Left lung (tissue), 4 donors: ENCODE measurements at regions not wholly inside any gene's neighbourhood (a gene's known extent, or its start where the extent isn't known, plus 50 kb on each side); places are given as distances from the start of the nearest gene placed in this dataset.
A peak's percentile ranks its signal among the peaks of the same experiment; 100 is the strongest.

ENCODE experiments used
- ATAC-seq: fragments of 200-7000 bp; cut with Tn5 transposase; one replicate; pipeline ENCODE4 v1.9.1; 2020; ENCODE audit warnings: moderate library complexity
- DNase-seq, 4 donors: peaks; one replicate each; pipeline ENCODE4 v3.0.0-alpha.2; 2013 to 2020
- H3K27ac ChIP-seq, 2 donors: fragments of 200-600 bp; sonication (generic) in 1 of 2; one replicate each; pipeline versions ENCODE4 v1.5.0 to v1.8.0; 2020 to 2021
- H3K27me3 ChIP-seq, 2 donors: fragments of 200-600 bp; sonication (generic) in 1 of 2; one replicate each; pipeline versions ENCODE4 v1.5.0 to v1.8.0; 2020 to 2021
- H3K36me3 ChIP-seq, 2 donors: fragments of 200-600 bp; sonication (generic) in 1 of 2; one replicate each; pipeline versions ENCODE4 v1.5.0 to v1.8.0; 2020 to 2021
- H3K4me1 ChIP-seq, 2 donors: fragments of 200-600 bp; one replicate each; pipeline ENCODE4 v1.8.0; 2021
- H3K4me3 ChIP-seq, 2 donors: fragments of 200-600 bp; sonication (generic) in 1 of 2; one replicate each; pipeline versions ENCODE4 v1.5.0 to v1.8.0; 2020 to 2021; ENCODE audit warnings: mild to moderate bottlenecking in 1 of 2
- H3K9me3 ChIP-seq, 2 donors: fragments of 200-600 bp; sonication (generic) in 1 of 2; one replicate each; pipeline versions ENCODE4 v1.5.0 to v1.8.0; 2020 to 2021
- intact Hi-C, 2 donors: fragments of 100-400 bp; cut with DNase I; formaldehyde crosslinking; loops; one replicate each; pipeline versions ENCODE4 v1.11.2 to v1.14.2; 2022
- TF ChIP-seq, protein P1 (sequence below), 2 donors: fragments of 200-600 bp; sonication (generic) in 1 of 2; IDR thresholded peaks; one replicate each; pipeline versions ENCODE4 v1.5.0 to v1.8.0; 2021; ENCODE audit warnings: antibody characterized with exemption in 2 of 2
- donor health status: DM: no; HTN: yes; CAD: no.
- donor health status: DM: no; HTN: no; CAD: no.

DNA sequence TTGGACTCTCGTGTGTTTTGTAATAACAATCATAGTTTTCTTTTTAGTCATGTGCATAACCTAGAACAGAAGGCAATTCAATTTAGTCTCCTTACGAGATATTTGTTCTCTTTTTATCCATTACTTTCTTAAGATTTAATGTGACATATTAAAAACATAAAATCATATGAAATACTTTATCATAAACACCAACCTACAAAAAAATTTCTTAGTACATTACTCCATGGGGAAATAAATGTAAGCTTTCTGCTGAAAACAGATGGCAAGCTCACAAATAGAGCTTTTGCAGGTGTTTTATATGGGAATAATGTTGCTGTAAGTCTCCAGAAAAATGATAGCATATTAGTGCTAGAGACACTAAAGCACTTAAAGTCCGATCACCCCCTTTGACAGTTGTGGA is 1035.2 kb upstream of the ARRDC3 start:
- TF ChIP-seq, protein P1, sequence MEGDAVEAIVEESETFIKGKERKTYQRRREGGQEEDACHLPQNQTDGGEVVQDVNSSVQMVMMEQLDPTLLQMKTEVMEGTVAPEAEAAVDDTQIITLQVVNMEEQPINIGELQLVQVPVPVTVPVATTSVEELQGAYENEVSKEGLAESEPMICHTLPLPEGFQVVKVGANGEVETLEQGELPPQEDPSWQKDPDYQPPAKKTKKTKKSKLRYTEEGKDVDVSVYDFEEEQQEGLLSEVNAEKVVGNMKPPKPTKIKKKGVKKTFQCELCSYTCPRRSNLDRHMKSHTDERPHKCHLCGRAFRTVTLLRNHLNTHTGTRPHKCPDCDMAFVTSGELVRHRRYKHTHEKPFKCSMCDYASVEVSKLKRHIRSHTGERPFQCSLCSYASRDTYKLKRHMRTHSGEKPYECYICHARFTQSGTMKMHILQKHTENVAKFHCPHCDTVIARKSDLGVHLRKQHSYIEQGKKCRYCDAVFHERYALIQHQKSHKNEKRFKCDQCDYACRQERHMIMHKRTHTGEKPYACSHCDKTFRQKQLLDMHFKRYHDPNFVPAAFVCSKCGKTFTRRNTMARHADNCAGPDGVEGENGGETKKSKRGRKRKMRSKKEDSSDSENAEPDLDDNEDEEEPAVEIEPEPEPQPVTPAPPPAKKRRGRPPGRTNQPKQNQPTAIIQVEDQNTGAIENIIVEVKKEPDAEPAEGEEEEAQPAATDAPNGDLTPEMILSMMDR (IDR thresholded peaks at IDR 0.05): no peak
- H3K9me3 ChIP-seq: peaks cover 0 to 30% of the 10 kb centered on the region in 2 donors
- H3K36me3 ChIP-seq: no peaks in the 10 kb centered on the region
- intact Hi-C loops: no loop called here
- DNase-seq (no peak), ATAC-seq (no peak)
- H3K4me3 ChIP-seq: no peak overlapping the region
- H3K4me1 ChIP-seq: no peaks in the 10 kb centered on the region
- no peaks in the 10 kb centered on the region for H3K27me3 ChIP-seq
- H3K27ac ChIP-seq: no peak overlapping the region

DNA sequence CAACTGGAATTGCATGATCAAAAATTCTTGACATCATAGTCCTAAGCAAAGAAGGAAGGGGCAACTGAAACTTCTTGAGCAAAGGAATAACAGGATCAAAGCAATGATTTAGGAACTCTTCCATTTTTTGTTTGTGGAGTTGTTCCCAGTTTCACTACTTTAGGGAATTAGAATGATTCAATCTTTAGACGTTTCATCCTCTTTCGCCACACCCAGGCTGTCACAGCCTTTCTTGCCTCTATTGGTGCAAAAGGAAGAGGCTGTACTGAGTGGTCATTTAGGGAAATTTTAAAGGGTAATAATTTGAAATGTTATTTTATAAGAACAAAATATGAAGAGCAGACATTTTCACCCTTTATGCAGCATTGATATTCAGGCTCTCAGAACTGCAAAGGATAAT is 1026.0 kb upstream of the ARRDC3 start:
- TF ChIP-seq, protein P1 (IDR thresholded peaks at IDR 0.05): no peak
- H3K4me1 ChIP-seq: no peaks in the 10 kb centered on the region
- H3K4me3 ChIP-seq: no peak overlapping the region
- no peaks in the 10 kb centered on the region for H3K9me3 ChIP-seq
- H3K36me3 ChIP-seq: no peaks in the 10 kb centered on the region
- H3K27me3 ChIP-seq: no peaks in the 10 kb centered on the region
- no peak for ATAC-seq
- intact Hi-C loops: no loop called here
- H3K27ac ChIP-seq: no peak overlapping the region
- no peak for DNase-seq

DNA sequence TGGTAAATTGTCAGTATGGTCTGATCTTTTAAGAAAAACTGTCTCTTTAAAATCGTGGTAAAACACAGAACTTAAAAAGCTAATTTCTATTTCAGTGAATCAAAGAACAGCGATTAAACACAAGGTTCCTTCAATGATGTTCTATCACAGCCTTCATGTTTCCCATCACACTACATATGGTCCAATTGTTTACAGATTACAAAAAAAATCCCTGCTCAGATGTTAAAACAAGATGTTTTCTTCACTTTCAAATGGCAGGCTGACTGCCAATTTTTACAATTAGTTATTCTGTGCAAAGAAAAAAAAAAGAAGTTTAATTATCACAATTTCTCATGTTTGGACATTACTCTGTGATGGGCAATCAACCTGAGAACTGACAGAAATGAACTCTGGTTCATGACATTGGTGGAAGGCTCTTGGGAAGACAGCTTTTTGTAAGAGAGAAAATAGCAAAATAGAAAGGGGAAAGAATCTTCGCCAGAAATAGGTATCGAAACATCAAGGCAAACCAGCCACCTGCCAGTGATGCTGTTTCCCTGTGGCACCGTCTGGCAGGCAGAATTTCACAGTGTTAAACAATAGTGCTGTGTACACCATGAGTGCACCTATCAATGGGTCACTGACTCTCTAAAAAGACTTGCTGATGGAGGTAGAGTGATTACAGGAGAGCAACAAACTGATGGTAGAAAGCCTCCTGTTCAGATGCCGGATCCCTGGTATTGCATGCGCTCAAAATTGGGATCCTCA is 1020.0 kb upstream of the ARRDC3 start:
- ATAC-seq (no peak), DNase-seq (no peak)
- intact Hi-C loops: no loop called here
- TF ChIP-seq, protein P1 (IDR thresholded peaks at IDR 0.05): no peak
- H3K4me1 ChIP-seq: no peaks in the 10 kb centered on the region
- no peaks in the 10 kb centered on the region for H3K27me3 ChIP-seq
- no peaks in the 10 kb centered on the region for H3K36me3 ChIP-seq
- no peaks in the 10 kb centered on the region for H3K9me3 ChIP-seq
- H3K4me3 ChIP-seq: no peak overlapping the region
- no peak overlapping the region for H3K27ac ChIP-seq

DNA sequence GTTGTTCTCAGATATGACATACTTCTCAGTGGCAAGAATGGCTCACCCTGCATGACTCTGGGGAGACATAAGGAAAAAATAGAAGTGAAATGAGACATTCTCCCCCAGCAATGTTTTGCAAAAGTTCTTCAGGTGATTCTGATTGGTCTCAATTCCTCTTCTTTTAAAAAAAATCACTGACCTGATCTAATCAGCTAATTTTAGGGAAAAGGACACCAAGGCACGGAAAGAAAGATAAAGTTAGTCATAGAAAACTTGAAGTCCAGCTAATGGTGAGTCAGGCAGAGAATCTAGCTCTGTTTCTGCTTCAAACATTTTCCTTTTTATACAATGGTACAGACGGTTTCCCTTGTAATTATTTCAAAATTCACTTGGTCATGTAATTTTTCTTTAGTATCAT is 1018.9 kb upstream of the ARRDC3 start:
- intact Hi-C loops: no loop called here
- no peak overlapping the region for H3K4me3 ChIP-seq

DNA sequence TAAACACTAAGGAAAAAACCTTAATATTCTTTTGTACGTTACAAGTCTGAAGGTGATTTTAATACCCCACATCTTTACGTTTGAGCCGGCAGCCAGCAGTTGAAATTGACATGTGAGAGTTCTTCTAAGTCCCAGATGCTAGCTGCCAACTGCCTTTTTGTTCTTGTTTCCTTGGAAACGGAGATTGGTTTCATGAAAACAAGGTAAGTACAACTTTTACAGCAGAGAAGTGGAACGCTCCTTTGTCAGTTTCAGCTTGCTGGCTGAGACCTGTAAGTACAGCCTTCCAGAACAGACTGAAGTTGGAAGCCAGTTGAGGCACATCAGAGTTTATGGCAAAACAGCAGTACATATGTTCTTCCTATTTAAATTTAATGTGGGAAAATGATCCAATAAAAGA is 1018.4 kb upstream of the ARRDC3 start:
- Histone ChIP-seq H3K36me3 (no peaks in the 10 kb centered on the region), H3K4me1 (no peaks in the 10 kb centered on the region), H3K4me3 (no peak overlapping the region), H3K27ac (no peak overlapping the region), H3K27me3 (no peaks in the 10 kb centered on the region), H3K9me3 (no peaks in the 10 kb centered on the region)
- TF ChIP-seq, protein P1 (IDR thresholded peaks at IDR 0.05): no peak
- ATAC-seq: no peak
- peak in 1 of 4 donors; percentile 14 for DNase-seq
- intact Hi-C loops: no loop called here

More for the DNA sequence above, 1018.9 kb upstream of the ARRDC3 start:
- no peak for ATAC-seq
- Histone ChIP-seq H3K27ac (no peak overlapping the region), H3K9me3 (no peaks in the 10 kb centered on the region), H3K27me3 (no peaks in the 10 kb centered on the region), H3K4me1 (no peaks in the 10 kb centered on the region), H3K36me3 (no peaks in the 10 kb centered on the region)
- TF ChIP-seq, protein P1 (IDR thresholded peaks at IDR 0.05): no peak
- DNase-seq: no peak
